IPS-NIHi11 (cell line): ENCODE measurements at regions not wholly inside any gene's neighbourhood (a gene's known extent, or its start where the extent isn't known, plus 50 kb on each side); places are given as distances from the start of the nearest gene placed in this dataset.

Experiments used
- DNase-seq: peaks from one replicate; pipeline ENCODE4 v3.0.0; 2012; ENCODE audit warnings: mixed read lengths, low spot score

GRCh38 chr1:102050556-102050955 is 53.8 kb upstream of the OLFM3 start:
- no peak for DNase-seq

- no peak for DNase-seq
Observed at GRCh38 chr1:102047724-102048123, 51.0 kb upstream of the OLFM3 start.
